Thyroid gland (tissue), 4 donors: ENCODE measurements at regions not wholly inside any gene's neighbourhood (a gene's known extent, or its start where the extent isn't known, plus 50 kb on each side); places are given as distances from the start of the nearest gene placed in this dataset.
A peak's percentile ranks its signal among the peaks of the same experiment; 100 is the strongest.

Source experiments
- DNase-seq, 2 donors: peaks; one replicate each; pipeline ENCODE4 v3.0.0-alpha.2; 2019
- H3K27ac ChIP-seq, 3 donors: fragments of 200-600 bp; sonication (generic); 1 replicate in 2 of 3; 2 replicates in 1 of 3; pipeline ENCODE4 v1.5.1; 2016 to 2019; ENCODE audit warnings: mild to moderate bottlenecking in 1 of 3, moderate library complexity in 1 of 3
- H3K27me3 ChIP-seq: fragments of 200-600 bp; sonication (generic); one replicate; pipeline ENCODE4 v1.5.1; 2019
- H3K36me3 ChIP-seq, 2 donors: fragments of 200-600 bp; sonication (generic); one replicate each; pipeline ENCODE4 v1.5.1; 2016 to 2019
- H3K4me1 ChIP-seq, 2 donors: fragments of 200-600 bp; sonication (generic); one replicate each; pipeline ENCODE4 v1.5.1; 2017 to 2019
- H3K4me3 ChIP-seq, 3 donors: fragments of 200-600 bp; sonication (generic); replicated peaks in 1 of 3; 1 replicate in 2 of 3; 2 replicates in 1 of 3; pipeline ENCODE4 v1.5.1; 2016; ENCODE audit warnings: mild to moderate bottlenecking in 1 of 3
- H3K9me3 ChIP-seq: fragments of 200-600 bp; sonication (generic); one replicate; pipeline ENCODE4 v1.5.1; 2017
- POLR2A ChIP-seq, 2 donors: fragments of 450-650 bp; IDR thresholded peaks; one replicate each; pipeline ENCODE4 v1.6.1; 2017; ENCODE audit warnings: antibody characterized with exemption in 2 of 2, mild to moderate bottlenecking in 2 of 2, moderate library complexity in 1 of 2
- WGBS, 2 donors: methylation state at CpG; one replicate each; pipeline ENCODE4 v1.1.5; 2017; 5-methylcytosine and 5-hydroxymethylcytosine counted together
- intact Hi-C: fragments of 100-400 bp; cut with DNase I; formaldehyde crosslinking; loops from one replicate; pipeline ENCODE4 v1.15.1; 2023
- TF ChIP-seq, protein P1 (sequence below), 6 experiments: fragments of 200-600 bp in 3 of 6; fragments of 450-650 bp in 3 of 6; sonication (generic) in 3 of 6; IDR thresholded peaks; one replicate each; pipeline ENCODE4 v1.5.1; 2016 to 2019; ENCODE audit warnings: antibody characterized with exemption in 6 of 6, mild to moderate bottlenecking in 2 of 6, inconsistent platforms in 1 of 6, moderate library complexity in 1 of 6

DNA sequence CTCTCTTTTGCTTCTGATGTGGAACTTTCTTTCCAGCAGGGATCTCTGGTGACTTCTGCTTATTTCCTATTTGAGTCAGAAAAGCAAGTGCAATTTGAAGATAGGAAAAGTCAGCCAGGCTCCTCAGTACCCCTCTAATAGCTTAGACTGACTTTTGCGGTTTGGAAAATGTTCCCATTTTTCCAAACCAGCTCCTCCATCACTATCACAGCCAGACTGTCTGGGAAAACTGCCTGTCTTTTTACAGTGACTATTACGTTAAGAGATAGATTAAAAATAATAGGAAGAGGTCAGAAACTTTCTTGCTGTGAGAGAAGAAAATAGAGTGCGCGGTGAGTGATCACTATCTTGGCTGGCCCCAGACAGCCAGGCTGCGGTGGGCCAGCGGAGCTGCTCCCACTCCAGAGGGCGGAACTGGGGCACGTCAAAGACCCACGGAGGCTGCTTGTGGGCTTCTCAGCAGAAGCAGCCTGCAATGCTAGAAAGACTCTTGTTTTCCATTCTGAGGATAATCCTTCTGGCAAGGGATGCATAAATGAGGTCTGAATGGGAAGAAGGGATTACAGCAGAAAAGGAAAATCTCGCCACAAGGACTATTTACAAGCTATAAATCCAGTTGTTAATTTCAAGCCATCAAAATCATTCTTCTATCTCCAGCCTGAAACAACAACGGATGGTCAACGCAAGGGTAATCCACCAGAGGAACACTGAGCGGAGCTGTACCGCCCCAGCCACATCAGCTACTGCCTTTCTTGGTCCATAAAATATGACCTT lies 151.0 kb upstream of the MSX2 start:
- Histone ChIP-seq H3K36me3 (no peaks in the 10 kb centered on the region), H3K27ac (no peak overlapping the region), H3K9me3 (no peaks in the 10 kb centered on the region), H3K4me1 (no peaks in the 10 kb centered on the region), H3K4me3 (no peak overlapping the region), H3K27me3 (no peaks in the 10 kb centered on the region)
- TF ChIP-seq, protein P1, sequence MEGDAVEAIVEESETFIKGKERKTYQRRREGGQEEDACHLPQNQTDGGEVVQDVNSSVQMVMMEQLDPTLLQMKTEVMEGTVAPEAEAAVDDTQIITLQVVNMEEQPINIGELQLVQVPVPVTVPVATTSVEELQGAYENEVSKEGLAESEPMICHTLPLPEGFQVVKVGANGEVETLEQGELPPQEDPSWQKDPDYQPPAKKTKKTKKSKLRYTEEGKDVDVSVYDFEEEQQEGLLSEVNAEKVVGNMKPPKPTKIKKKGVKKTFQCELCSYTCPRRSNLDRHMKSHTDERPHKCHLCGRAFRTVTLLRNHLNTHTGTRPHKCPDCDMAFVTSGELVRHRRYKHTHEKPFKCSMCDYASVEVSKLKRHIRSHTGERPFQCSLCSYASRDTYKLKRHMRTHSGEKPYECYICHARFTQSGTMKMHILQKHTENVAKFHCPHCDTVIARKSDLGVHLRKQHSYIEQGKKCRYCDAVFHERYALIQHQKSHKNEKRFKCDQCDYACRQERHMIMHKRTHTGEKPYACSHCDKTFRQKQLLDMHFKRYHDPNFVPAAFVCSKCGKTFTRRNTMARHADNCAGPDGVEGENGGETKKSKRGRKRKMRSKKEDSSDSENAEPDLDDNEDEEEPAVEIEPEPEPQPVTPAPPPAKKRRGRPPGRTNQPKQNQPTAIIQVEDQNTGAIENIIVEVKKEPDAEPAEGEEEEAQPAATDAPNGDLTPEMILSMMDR (IDR thresholded peaks at IDR 0.05), result no peak
- no peak for TF ChIP-seq POLR2A (IDR thresholded peaks at IDR 0.05)
- DNase-seq, result no peak
- 58 to 62% methylated on average over 14 of the region's 14 CpGs for WGBS, 2 donors
- intact Hi-C loops, result no loop called here

DNA sequence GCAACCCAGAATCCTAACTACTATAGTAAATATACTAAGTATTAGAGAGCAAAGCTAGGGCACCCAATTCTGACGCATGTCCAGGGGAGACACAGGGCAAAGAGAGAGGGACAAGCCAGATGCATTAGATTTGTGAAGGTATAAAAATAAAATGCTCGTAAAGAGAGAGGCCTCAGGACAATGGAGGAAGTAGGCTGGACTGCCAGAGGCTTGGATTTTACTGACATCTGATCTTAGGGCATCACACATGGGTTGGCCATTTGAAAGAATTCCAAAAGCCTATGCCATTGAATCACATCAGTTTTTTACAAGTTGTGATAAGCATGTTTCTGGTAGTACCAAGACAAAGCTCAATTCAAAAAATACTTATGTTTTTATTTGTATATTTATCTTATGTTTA lies 149.3 kb upstream of the MSX2 start:
- WGBS, 2 donors, result 76 to 79% methylated on average over 2 of the region's 2 CpGs
- Histone ChIP-seq H3K9me3 (no peaks in the 10 kb centered on the region), H3K4me3 (no peak overlapping the region), H3K27me3 (no peaks in the 10 kb centered on the region), H3K4me1 (no peaks in the 10 kb centered on the region), H3K27ac (no peak overlapping the region), H3K36me3 (no peaks in the 10 kb centered on the region)
- TF ChIP-seq, protein P1 (IDR thresholded peaks at IDR 0.05), result no peak
- no peak for TF ChIP-seq POLR2A (IDR thresholded peaks at IDR 0.05)
- no peak for DNase-seq
- intact Hi-C loops, result no loop called here

DNA sequence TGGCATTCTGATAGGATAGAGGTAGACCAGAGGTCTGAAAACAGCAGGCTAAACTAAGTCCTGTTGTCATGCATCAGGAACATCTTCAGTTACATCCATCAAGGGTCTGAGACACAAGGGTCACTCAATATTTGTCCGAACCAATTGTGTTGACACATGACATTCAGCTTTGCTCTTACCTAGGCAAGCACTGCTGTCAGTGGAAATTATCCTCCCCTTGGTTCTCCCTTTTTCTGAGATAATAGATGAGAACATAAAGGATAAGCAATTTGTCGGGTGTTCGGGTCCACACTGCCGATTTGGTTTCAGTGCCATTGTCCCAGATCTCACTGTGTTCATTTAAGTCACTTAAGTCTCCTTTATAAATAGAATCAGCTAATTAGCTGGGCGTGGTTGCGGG lies 148.3 kb upstream of the MSX2 start:
- no peak for TF ChIP-seq POLR2A (IDR thresholded peaks at IDR 0.05)
- TF ChIP-seq, protein P1 (IDR thresholded peaks at IDR 0.05), result no peak
- H3K36me3 ChIP-seq, result no peaks in the 10 kb centered on the region
- H3K4me1 ChIP-seq, result no peaks in the 10 kb centered on the region
- H3K4me3 ChIP-seq, result no peak overlapping the region
- DNase-seq, result no peak
- H3K27me3 ChIP-seq, result no peaks in the 10 kb centered on the region
- H3K27ac ChIP-seq, result no peak overlapping the region
- WGBS, 2 donors, result 93 to 95% methylated on average over 6 of the region's 6 CpGs
- H3K9me3 ChIP-seq, result no peaks in the 10 kb centered on the region
- intact Hi-C loops, result no loop called here

DNA sequence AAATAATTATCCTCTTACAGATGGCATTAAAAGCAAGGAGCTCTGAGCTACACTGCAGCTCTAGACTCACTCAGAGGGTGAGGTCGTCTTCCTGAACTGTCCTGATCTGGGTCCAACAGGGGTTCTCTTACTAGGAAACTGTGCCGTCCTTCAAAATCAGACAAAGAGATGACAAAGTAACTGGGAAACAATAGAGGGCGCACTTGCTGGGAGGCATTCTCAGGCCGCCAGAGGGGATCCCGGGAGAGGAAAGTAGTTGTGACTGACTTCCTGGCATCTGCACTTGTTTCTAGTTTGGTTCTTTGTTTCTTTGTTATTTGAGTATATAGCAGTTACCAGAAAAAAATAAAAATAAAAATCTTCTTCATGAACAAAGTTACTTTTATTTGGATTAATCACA lies 142.9 kb upstream of the MSX2 start:
- peak in 1 of 2 donors; percentile 12 for DNase-seq
- WGBS, 2 donors, result 9% methylated on average over 5 of the region's 5 CpGs
- Histone ChIP-seq H3K27ac (no peak overlapping the region), H3K27me3 (no peaks in the 10 kb centered on the region), H3K4me1 (no peaks in the 10 kb centered on the region), H3K36me3 (no peaks in the 10 kb centered on the region), H3K9me3 (no peaks in the 10 kb centered on the region), H3K4me3 (no peak overlapping the region)
- intact Hi-C loops, result no loop called here
- TF ChIP-seq, protein P1 (IDR thresholded peaks at IDR 0.05), result peak in 1 of 6 experiments; percentile 36
- TF ChIP-seq POLR2A (IDR thresholded peaks at IDR 0.05), result no peak

DNA sequence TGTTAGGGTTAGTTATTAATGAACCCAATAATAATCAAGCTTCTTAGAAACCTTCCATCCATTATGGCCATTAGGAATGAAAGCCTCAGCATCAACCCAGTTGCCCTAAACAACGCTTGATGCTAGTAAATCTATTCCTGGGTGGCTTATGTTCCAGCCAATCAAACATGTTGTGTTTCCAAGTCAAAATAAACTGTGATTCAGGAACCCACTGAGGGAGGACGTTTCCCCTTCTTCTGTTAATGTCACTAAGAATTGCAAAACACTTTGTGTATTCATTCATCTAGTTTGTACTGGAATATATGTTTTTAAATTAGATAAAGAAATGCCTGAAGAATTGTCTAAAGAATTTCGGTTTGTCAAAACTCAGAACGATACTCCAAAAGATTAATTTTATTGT lies 142.5 kb upstream of the MSX2 start:
- H3K9me3 ChIP-seq, result no peaks in the 10 kb centered on the region
- H3K36me3 ChIP-seq, result no peaks in the 10 kb centered on the region
- no peak for TF ChIP-seq POLR2A (IDR thresholded peaks at IDR 0.05)
- TF ChIP-seq, protein P1 (IDR thresholded peaks at IDR 0.05), result no peak
- WGBS, 2 donors, result 56 to 62% methylated on average over 4 of the region's 4 CpGs
- no peaks in the 10 kb centered on the region for H3K4me1 ChIP-seq
- no peak for DNase-seq
- H3K4me3 ChIP-seq, result no peak overlapping the region
- no peaks in the 10 kb centered on the region for H3K27me3 ChIP-seq
- no peak overlapping the region for H3K27ac ChIP-seq
- intact Hi-C loops, result no loop called here
